ENCODE measurements at regions not wholly inside any gene's neighbourhood (a gene's known extent, or its start where the extent isn't known, plus 50 kb on each side); places are given as distances from the start of the nearest gene placed in this dataset.

- no peaks in the 10 kb centered on the region for H3K36me3 ChIP-seq
- TF ChIP-seq EP300 (IDR thresholded peaks at IDR 0.05), result no peak
- TF ChIP-seq POLR2A (IDR thresholded peaks at IDR 0.05), result no peak
- TF ChIP-seq CTCF (IDR thresholded peaks at IDR 0.05), result no peak
Observed at GRCh38 chr5:120086081-120086480, 378.0 kb upstream of the PRR16 start.

GRCh38 chr5:120088412-120088811 is 375.7 kb upstream of the PRR16 start:
- H3K36me3 ChIP-seq, result no peaks in the 10 kb centered on the region

More at GRCh38 chr5:120086081-120086480, 378.0 kb upstream of the PRR16 start:
- Histone ChIP-seq H3K9me3 (no peaks in the 10 kb centered on the region), H3K27ac (no peak overlapping the region), H3K4me1 (ENCODE audit: insufficient read depth) (no peaks in the 10 kb centered on the region), H3K27me3 (no peaks in the 10 kb centered on the region), H3K4me3 (no peak overlapping the region)
- 84 to 100% (median 93%) methylated on average over 2 of the region's 2 CpGs for WGBS, 3 donors
- intact Hi-C loops (cut with DNase I), result no loop called here
- no peak for DNase-seq

GRCh38 chr5:120088836-120089235 is 375.3 kb upstream of the PRR16 start:
- Histone ChIP-seq H3K9me3 (no peaks in the 10 kb centered on the region), H3K36me3 (no peaks in the 10 kb centered on the region), H3K4me3 (no peak overlapping the region), H3K27me3 (no peaks in the 10 kb centered on the region), H3K27ac (no peak overlapping the region), H3K4me1 (ENCODE audit: insufficient read depth) (no peaks in the 10 kb centered on the region)
- DNase-seq, result no peak
- intact Hi-C loops (cut with DNase I), result no loop called here
- WGBS, 3 donors, result 22 to 45% (median 43%) methylated on average over 1 of the region's 1 CpG
- TF ChIP-seq EP300 (IDR thresholded peaks at IDR 0.05) (no peak), CTCF (IDR thresholded peaks at IDR 0.05) (no peak), POLR2A (IDR thresholded peaks at IDR 0.05) (no peak)

More at GRCh38 chr5:120088412-120088811, 375.7 kb upstream of the PRR16 start:
- intact Hi-C loops (cut with DNase I), result no loop called here
- H3K4me1 ChIP-seq (ENCODE audit: insufficient read depth), result no peaks in the 10 kb centered on the region
- no peak overlapping the region for H3K4me3 ChIP-seq
- no peak for DNase-seq
- no peak overlapping the region for H3K27ac ChIP-seq
- 66 to 79% (median 79%) methylated on average over 2 of the region's 2 CpGs for WGBS, 3 donors
- no peaks in the 10 kb centered on the region for H3K27me3 ChIP-seq
- no peaks in the 10 kb centered on the region for H3K9me3 ChIP-seq
- TF ChIP-seq EP300 (IDR thresholded peaks at IDR 0.05), result no peak
- no peak for TF ChIP-seq CTCF (IDR thresholded peaks at IDR 0.05)
- TF ChIP-seq POLR2A (IDR thresholded peaks at IDR 0.05), result no peak

GRCh38 chr5:120091376-120091948 is 372.6 kb upstream of the PRR16 start:
- no peak overlapping the region for H3K27ac ChIP-seq
- DNase-seq, result no peak
- no peaks in the 10 kb centered on the region for H3K36me3 ChIP-seq
- H3K9me3 ChIP-seq, result no peaks in the 10 kb centered on the region
- 44 to 47% (median 47%) methylated on average over 3 of the region's 3 CpGs for WGBS, 3 donors
- no peak overlapping the region for H3K4me3 ChIP-seq
- H3K4me1 ChIP-seq (ENCODE audit: insufficient read depth), result no peaks in the 10 kb centered on the region
- intact Hi-C loops (cut with DNase I), result no loop called here
- TF ChIP-seq CTCF (IDR thresholded peaks at IDR 0.05), result no peak
- TF ChIP-seq POLR2A (IDR thresholded peaks at IDR 0.05), result no peak
- TF ChIP-seq EP300 (IDR thresholded peaks at IDR 0.05), result no peak
- no peaks in the 10 kb centered on the region for H3K27me3 ChIP-seq
